ENCODE measurements at regions not wholly inside any gene's neighbourhood (a gene's known extent, or its start where the extent isn't known, plus 50 kb on each side); places are given as distances from the start of the nearest gene placed in this dataset.

GRCh38 chr5:99138911-99139310 lies 210.1 kb upstream of the CHD1 start:
- ChIA-PET CTCF (ENCODE audit: unreplicated experiment) (no interaction called here), POLR2A (no interaction called here)
- H3K79me2 ChIP-seq (ENCODE audit: insufficient read depth, low read depth, low read length), result no peaks in the 10 kb centered on the region

GRCh38 chr5:99133921-99134320 lies 205.1 kb upstream of the CHD1 start:
- no peaks in the 10 kb centered on the region for H4K20me1 ChIP-seq (ENCODE audit: insufficient read depth, low read length)
- no peaks in the 10 kb centered on the region for H3K9me3 ChIP-seq (ENCODE audit: low read length)
- intact Hi-C loops (cut with micrococcal nuclease; ENCODE audit: unreplicated experiment), result no loop called here
- DNase-seq (ENCODE audit: low spot score), result no peak
- no peaks in the 10 kb centered on the region for H3K9me2 ChIP-seq (ENCODE audit: insufficient read depth, low read length)
- TF ChIP-seq, protein P1, sequence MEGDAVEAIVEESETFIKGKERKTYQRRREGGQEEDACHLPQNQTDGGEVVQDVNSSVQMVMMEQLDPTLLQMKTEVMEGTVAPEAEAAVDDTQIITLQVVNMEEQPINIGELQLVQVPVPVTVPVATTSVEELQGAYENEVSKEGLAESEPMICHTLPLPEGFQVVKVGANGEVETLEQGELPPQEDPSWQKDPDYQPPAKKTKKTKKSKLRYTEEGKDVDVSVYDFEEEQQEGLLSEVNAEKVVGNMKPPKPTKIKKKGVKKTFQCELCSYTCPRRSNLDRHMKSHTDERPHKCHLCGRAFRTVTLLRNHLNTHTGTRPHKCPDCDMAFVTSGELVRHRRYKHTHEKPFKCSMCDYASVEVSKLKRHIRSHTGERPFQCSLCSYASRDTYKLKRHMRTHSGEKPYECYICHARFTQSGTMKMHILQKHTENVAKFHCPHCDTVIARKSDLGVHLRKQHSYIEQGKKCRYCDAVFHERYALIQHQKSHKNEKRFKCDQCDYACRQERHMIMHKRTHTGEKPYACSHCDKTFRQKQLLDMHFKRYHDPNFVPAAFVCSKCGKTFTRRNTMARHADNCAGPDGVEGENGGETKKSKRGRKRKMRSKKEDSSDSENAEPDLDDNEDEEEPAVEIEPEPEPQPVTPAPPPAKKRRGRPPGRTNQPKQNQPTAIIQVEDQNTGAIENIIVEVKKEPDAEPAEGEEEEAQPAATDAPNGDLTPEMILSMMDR (conservative IDR thresholded peaks at IDR 0.05; ENCODE audit: low read length), result no peak
- no peak for TF ChIP-seq EZH2phosphoT487 (IDR thresholded peaks at IDR 0.05; ENCODE audit: borderline replicate concordance, low read depth, low read length)
- no peak overlapping the region for H3K4me3 ChIP-seq (ENCODE audit: low read depth, low read length, poor library complexity, severe bottlenecking)
- no peak overlapping the region for H3K27ac ChIP-seq (ENCODE audit: low read depth, low read length, poor library complexity, severe bottlenecking)
- no TSS peak for BruUV-seq (replicated peaks)
- no peak overlapping the region for H2AFZ ChIP-seq (ENCODE audit: low read length)
- H3K36me3 ChIP-seq (ENCODE audit: insufficient read depth, low read length), result no peaks in the 10 kb centered on the region
- H3K4me2 ChIP-seq (ENCODE audit: low read length), result no peak overlapping the region
- no peaks in the 10 kb centered on the region for H3K4me1 ChIP-seq (ENCODE audit: insufficient read depth, low read length, poor library complexity, severe bottlenecking)
- POLR2A ChIA-PET, result no interaction called here
- no peaks in the 10 kb centered on the region for H3K79me2 ChIP-seq (ENCODE audit: insufficient read depth, low read depth, low read length)
- CTCF ChIA-PET (ENCODE audit: unreplicated experiment), result no interaction called here

More at GRCh38 chr5:99138911-99139310, 210.1 kb upstream of the CHD1 start:
- no peak for TF ChIP-seq EZH2phosphoT487 (IDR thresholded peaks at IDR 0.05; ENCODE audit: borderline replicate concordance, low read depth, low read length)
- TF ChIP-seq, protein P1 (conservative IDR thresholded peaks at IDR 0.05; ENCODE audit: low read length), result no peak
- Histone ChIP-seq H3K36me3 (ENCODE audit: insufficient read depth, low read length) (no peaks in the 10 kb centered on the region), H3K9me2 (ENCODE audit: insufficient read depth, low read length) (no peaks in the 10 kb centered on the region), H3K27ac (ENCODE audit: low read depth, low read length, poor library complexity, severe bottlenecking) (no peak overlapping the region), H3K9me3 (ENCODE audit: low read length) (no peaks in the 10 kb centered on the region), H3K4me3 (ENCODE audit: low read depth, low read length, poor library complexity, severe bottlenecking) (no peak overlapping the region), H3K4me1 (ENCODE audit: insufficient read depth, low read length, poor library complexity, severe bottlenecking) (no peaks in the 10 kb centered on the region), H4K20me1 (ENCODE audit: insufficient read depth, low read length) (no peaks in the 10 kb centered on the region), H2AFZ (ENCODE audit: low read length) (no peak overlapping the region), H3K4me2 (ENCODE audit: low read length) (no peak overlapping the region)
- no peak for DNase-seq (ENCODE audit: low spot score)
- intact Hi-C loops (cut with micrococcal nuclease; ENCODE audit: unreplicated experiment), result no loop called here
- BruUV-seq (replicated peaks), result no TSS peak

- Histone ChIP-seq H3K4me2 (ENCODE audit: low read length) (no peak overlapping the region), H3K4me1 (ENCODE audit: insufficient read depth, low read length, poor library complexity, severe bottlenecking) (no peaks in the 10 kb centered on the region), H3K9me3 (ENCODE audit: low read length) (no peaks in the 10 kb centered on the region), H2AFZ (ENCODE audit: low read length) (no peak overlapping the region), H3K36me3 (ENCODE audit: insufficient read depth, low read length) (no peaks in the 10 kb centered on the region), H3K9me2 (ENCODE audit: insufficient read depth, low read length) (no peaks in the 10 kb centered on the region), H3K27ac (ENCODE audit: low read depth, low read length, poor library complexity, severe bottlenecking) (no peak overlapping the region), H4K20me1 (ENCODE audit: insufficient read depth, low read length) (no peaks in the 10 kb centered on the region), H3K79me2 (ENCODE audit: insufficient read depth, low read depth, low read length) (no peaks in the 10 kb centered on the region), H3K4me3 (ENCODE audit: low read depth, low read length, poor library complexity, severe bottlenecking) (no peak overlapping the region)
- intact Hi-C loops (cut with micrococcal nuclease; ENCODE audit: unreplicated experiment), result no loop called here
- DNase-seq (ENCODE audit: low spot score), result no peak
- ChIA-PET POLR2A (no interaction called here), CTCF (ENCODE audit: unreplicated experiment) (no interaction called here)
- TF ChIP-seq, protein P1 (conservative IDR thresholded peaks at IDR 0.05; ENCODE audit: low read length), result no peak
- TF ChIP-seq EZH2phosphoT487 (IDR thresholded peaks at IDR 0.05; ENCODE audit: borderline replicate concordance, low read depth, low read length), result no peak
- no TSS peak for BruUV-seq (replicated peaks)
These were observed 201.1 kb upstream of the CHD1 start for GRCh38 chr5:99129768-99130501.
